NCI-H526 (cell line): ENCODE measurements at regions not wholly inside any gene's neighbourhood (a gene's known extent, or its start where the extent isn't known, plus 50 kb on each side); places are given as distances from the start of the nearest gene placed in this dataset.
A peak's percentile ranks its signal among the peaks of the same experiment; 100 is the strongest.

Experiments
- DNase-seq, 2 experiments: peaks; one replicate each; lab custom pipeline; 2025; lab: John Stamatoyannopoulos, UW

GRCh38 chr20:20993372-20993771, 112.8 kb downstream of the LINC00237 start:
- no peak for DNase-seq

DNA sequence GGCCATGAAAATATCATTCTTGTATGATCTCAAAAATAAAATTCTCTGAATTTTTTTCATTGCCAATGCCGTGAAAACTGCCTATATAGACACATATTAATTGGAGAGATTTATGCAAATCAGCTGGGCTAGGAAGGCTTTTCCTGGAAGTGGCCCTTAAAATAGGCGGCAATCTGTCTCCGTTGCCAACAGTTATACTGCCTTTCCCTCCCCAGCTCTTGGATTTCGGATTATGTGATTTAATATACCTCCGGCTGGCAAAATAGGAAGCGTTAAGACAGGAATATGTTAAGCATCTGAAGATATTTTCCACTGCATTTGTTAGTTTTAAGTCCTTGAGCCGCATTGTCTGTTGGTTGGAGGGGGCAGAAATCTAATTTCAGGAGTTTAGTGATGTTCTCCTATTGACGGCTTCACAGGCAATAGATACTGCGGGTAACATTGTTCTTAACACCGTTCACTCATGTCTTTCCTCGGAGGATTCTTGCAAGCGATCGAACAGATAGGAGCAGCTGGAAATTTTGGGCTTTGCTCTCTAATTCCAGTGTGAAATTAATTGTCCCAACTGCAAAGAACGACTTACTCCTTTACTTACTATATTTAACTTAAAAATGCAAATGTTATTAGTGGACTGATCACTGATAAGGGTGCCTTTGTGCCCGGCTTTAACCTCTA, 113.3 kb downstream of the LINC00237 start:
- peak in 1 of 2 experiments; percentile 37 for DNase-seq

DNA sequence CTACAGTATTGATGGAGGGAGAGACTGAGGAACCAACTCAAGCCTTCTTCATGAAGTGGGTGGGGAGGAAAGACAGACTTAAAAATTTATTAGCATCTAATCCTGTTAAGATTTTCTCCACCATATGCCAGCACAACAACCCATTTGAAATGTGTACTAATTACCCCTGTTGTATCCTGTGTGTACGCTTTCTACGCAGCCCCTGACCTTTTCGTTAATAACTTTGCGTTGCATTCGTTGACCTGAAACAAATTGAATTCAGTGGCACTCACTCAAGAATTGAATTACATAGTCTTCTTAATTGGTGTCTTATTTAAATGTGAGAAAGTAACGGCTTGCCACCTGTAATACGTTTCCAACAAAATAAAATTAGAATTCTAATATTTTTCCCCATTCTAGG, 113.9 kb downstream of the LINC00237 start:
- no peak for DNase-seq

- DNase-seq = no peak
Observed at GRCh38 chr20:20989081-20989480, 117.1 kb downstream of the LINC00237 start.

DNA sequence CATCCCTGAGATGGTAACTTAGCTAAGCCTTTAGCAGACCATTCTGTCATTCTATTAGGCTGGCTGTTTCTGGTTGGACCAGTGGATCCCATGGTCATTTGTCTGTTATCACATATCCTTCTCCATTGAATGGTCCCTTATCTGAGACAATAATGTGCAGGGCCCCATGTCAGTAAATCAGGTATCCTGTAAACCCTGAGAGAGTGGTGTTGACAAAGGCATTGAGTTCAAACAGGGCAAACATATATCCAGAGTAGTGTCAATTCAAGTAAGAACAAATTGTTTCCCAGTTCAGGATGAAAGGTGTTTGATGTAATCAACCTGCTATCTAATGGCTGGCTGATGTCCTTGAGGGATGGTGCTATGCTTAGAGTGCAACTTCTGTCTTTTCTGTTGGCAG, 126.2 kb downstream of the LINC00237 start:
- no peak for DNase-seq

DNA sequence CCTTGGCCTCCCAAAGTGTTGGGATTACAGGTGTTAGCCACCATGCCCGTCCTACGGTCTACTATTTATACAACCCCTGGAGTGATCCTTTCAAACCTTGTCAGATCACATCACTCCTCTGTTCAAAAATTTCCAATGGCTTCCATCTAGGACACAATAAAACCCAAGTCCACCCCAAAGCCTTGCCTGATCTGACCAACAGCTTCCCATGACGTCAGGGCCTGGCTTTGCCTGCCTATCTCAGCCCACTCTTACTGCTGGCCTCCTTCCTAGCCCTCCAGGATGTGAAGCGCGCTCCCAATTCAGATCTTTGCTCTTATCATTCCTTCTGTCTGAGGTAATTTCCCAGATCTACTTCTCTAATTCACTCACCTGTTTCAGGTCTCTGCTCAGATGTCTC, 128.4 kb downstream of the LINC00237 start:
- no peak for DNase-seq

- no peak for DNase-seq
Observed at GRCh38 chr20:20972490-20972889, 133.7 kb downstream of the LINC00237 start.

- DNase-seq = no peak
Observed at GRCh38 chr20:20971810-20972209, 134.3 kb downstream of the LINC00237 start.

DNA sequence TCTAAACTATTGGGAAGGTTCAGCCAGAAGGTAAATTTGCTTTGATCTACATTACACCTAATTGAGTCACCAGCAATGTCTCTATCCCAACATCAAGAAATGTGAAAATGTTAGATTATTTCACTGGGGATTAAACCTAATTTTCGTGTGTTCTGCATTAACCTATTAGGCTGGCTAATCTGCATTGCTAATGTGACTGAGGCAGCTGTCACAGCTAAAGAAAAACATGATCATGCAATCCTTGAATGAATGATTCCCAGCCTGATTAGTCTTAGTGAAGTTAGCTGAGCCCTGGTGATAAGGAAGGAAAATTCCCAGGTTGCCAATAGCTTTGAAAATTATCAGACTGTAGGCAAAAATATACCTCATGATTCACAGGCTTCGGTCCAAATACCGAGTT, 135.3 kb downstream of the LINC00237 start:
- DNase-seq = no peak

DNA sequence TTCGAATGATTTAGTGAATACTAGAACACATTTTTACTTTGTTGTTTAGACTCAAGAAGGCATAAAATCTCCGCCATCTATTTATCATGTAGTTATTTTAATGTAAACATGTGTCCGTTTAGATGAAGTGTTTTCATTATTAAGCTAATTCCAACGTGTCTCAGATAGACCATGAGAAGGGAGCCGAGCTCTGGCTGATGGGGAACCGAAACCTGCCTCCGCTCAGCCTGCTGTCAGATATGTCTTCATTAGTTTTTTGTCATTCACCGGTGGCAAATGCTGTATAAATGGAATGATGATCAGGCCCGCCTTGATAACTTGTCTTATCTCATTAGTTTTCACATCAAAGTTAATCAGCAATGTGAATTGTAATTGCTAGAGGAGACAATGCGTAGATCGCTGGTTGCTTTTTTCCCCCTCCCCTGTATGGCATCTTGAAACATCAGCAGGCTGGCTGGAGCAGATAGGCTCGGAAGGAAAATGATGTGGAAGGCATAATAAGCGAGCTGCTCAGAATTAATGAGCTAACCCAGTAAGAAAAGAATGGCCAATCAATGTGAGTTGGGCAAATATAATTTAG, 136.4 kb downstream of the LINC00237 start:
- DNase-seq = no peak

DNA sequence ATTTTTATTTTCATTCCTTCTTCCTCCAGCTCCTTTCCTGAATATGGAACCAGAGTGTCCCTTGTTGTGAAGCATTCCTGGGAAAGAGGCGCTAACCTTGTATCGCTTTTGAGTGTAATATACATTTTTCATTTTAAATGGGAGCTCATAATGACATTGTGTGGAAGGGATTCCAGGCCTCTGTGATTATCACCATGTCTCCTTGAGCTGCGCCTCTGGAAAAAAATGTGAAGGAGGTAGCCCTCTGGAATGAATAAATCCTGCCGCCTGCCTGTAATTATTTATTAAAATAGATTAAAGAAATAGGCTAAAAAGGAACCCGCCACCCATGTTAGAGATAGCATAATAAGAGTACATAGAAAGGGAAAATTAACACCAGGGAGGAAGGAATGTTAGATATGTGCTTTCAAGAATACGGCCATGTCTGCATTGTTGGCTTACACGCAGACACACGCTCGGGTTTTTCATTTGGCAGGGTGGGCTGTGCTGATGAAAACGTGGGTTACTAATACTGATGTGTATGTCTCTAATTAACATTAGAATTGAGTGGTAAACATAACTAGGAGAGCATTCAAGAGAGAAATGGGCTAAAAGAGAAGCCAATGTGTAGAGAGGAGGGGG, 138.5 kb downstream of the LINC00237 start:
- DNase-seq = no peak

GRCh38 chr20:20966171-20966570, 140.0 kb downstream of the LINC00237 start:
- DNase-seq = no peak

DNA sequence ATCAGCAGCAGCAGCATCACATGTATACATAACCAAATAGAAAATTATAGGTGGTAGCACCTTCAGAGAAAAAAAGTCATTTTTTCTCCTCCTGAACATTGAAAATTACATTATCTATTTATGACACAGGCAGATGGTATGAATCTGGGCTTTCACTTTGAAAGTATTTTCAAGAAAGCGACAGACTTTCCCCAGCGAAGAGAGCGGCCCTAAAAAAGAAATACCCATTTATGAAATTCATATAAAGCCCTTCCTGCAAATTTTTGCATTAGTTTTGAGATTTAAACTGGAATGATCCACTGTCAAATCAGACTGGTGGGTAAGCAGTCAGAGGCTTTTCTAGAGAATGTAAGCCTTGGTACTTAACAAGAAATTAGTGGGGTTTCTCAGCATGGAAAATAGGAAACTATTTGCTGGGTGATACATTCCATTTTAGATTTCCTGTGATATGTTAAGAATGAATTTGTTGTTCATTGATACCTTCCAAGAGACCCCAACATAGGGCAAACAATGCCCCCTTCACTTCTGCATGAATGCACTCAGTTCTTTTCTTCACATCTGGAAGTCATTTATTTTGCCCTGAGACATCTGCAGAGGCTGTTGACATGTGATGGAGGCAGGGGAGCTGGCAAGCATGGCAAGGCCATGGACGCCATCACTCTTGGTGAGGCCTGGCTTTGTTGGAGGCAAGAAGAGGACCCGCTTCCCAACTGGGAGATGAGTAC, 147.0 kb downstream of the LINC00237 start:
- no peak for DNase-seq

GRCh38 chr20:20956513-20956931, 149.6 kb downstream of the LINC00237 start:
- no peak for DNase-seq

GRCh38 chr20:20955892-20956291, 150.3 kb downstream of the LINC00237 start:
- peak; percentile 67 to 84 for DNase-seq

DNA sequence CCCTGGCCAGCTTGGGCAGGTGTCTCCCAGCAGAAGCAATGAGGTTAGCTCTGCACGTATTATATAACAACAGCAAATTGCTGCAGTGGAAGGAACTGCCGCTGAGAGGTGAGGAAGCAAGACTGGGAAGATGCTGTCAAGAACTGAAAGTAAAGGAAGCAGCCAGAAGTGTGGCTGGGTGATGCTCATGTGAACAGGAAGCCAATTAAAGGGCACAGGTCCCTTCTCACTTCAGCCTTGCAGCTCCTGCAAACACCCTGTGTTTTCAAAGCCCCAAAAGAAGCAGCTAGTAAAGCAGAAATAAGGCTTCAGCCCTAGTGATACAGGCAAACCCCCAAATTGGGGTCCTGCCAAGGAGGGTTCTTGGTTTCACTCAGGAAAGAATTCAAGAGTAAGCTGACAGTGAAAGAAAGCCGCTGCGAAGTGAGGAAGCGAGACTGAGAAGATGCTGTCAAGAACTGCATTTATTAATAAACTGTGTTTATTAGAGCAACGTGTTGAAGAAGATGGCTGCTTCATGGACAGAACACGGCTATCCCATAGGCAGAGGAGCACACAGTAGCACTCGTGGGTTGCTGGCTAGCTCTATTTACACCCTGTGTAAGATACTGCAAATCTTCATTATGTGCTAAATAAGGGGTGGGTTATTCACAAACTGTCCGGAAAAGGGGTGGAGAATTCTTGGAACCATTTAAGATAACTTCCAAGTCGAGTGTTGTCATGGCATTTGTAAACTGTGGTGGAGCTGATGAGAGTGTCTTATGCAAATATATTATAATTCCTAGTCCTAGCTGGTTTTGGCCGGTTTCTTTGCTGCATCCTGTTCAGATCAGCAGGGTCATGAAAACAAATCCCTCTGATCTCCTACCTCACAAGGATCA, 152.2 kb downstream of the LINC00237 start:
- DNase-seq = peak; percentile 45 to 62

DNA sequence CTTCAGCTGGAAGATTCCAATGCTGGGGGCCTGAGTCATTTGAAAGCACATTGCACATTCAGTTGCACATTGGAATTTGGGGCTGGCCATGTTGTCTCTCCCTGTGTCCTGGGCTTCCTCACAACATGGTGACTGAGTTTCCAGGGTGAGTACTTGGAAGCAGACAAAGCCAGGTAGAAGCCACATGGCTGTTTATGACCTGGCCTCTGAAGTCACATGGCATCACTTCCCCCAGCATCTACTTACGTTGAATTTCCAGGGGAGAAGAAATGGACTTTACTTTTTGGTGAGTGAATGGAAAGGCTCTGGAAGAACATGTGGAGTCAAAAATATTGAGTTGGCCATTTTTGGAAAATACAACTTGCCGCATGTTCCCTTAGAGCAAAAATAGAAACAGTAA, 155.5 kb downstream of the LINC00237 start:
- DNase-seq = no peak

GRCh38 chr20:20946122-20946759, 159.9 kb downstream of the LINC00237 start:
- no peak for DNase-seq

- DNase-seq = no peak
Observed at GRCh38 chr20:20941468-20941889, 164.7 kb downstream of the LINC00237 start.

- no peak for DNase-seq
Observed at GRCh38 chr20:20939006-20939405, 167.2 kb downstream of the LINC00237 start.

- DNase-seq = no peak
Observed at GRCh38 chr20:20938599-20938998, 167.6 kb downstream of the LINC00237 start.
